ENCODE measurements at regions not wholly inside any gene's neighbourhood (a gene's known extent, or its start where the extent isn't known, plus 50 kb on each side); places are given as distances from the start of the nearest gene placed in this dataset.

DNA sequence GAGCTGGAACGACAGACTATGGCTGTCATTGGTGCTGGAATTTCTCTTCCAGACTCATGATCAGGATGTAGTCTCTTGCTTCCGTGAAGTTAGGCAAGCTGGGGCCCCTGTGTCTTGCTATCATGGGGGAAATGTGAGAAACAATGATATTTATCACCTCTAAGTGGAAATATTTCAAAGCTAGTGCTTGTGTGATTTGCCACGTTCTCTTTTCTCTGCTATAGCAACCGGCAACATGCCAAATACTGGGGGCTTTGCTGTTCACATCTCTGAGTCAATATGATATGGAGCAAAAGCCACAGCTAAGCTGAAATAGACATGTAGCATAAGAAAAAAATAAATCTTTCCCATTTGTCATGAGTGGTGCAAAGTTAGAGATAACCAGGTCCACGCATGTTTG lies 668.2 kb upstream of the IGFBP3 start:
- TF ChIP-seq, protein P1, sequence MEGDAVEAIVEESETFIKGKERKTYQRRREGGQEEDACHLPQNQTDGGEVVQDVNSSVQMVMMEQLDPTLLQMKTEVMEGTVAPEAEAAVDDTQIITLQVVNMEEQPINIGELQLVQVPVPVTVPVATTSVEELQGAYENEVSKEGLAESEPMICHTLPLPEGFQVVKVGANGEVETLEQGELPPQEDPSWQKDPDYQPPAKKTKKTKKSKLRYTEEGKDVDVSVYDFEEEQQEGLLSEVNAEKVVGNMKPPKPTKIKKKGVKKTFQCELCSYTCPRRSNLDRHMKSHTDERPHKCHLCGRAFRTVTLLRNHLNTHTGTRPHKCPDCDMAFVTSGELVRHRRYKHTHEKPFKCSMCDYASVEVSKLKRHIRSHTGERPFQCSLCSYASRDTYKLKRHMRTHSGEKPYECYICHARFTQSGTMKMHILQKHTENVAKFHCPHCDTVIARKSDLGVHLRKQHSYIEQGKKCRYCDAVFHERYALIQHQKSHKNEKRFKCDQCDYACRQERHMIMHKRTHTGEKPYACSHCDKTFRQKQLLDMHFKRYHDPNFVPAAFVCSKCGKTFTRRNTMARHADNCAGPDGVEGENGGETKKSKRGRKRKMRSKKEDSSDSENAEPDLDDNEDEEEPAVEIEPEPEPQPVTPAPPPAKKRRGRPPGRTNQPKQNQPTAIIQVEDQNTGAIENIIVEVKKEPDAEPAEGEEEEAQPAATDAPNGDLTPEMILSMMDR (IDR thresholded peaks at IDR 0.05), result no peak

DNA sequence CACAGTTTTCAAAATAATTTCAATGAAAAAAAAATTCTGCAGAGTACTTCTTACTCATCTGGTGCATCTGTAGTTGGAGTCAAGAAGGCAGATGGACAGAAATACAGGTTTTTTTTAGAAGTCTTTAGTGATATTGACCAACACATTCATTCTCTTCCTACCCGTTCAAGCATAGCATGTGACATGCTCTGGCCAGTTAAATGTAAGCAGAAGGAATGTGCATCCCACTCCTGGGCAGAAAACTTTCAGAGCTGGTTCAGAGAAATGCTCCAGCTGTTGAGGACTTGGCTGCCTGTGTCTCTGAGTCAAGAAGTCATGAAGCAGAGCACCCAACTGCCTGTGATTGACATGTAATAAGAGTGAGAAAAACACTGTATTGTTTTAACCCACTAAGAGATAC lies 665.3 kb upstream of the IGFBP3 start:
- TF ChIP-seq, protein P1 (IDR thresholded peaks at IDR 0.05), result no peak

DNA sequence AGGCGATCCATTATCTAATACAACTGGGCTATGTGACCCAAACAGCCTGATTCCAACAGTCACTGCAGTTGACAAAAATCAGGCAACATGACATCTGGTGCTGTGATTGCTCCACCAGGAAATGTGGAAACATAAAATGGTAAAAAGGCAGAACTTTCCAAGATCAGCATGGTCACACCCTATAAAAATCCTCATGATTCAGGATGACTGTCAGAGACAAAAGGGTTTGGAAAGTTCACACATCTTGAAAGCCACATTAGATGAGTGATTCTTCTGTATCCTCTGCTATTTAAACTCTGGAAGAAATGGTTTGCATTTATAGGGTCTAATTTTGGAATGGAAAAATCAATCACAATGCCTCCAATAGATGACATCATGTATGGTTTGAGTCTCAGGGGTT lies 662.6 kb upstream of the IGFBP3 start:
- TF ChIP-seq, protein P1 (IDR thresholded peaks at IDR 0.05), result no peak

DNA sequence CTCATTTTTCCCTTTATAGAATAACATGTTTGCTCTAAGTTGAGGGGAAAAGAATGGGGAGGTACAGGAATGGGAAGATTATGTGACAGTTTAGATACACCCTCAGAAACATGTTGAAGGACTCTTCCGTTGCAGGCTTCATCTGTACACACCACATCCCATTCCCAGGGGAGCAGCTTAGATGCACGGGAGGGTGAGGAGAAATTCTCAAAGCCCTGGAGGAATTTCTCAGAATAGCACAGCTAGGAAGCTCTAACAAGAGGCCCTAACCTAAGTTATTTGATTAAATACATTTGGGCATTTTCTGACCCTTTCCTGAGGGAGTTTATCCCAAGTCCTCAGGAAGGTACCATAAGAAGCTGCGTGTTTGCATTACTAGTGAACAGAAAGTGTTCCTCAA lies 660.2 kb upstream of the IGFBP3 start:
- TF ChIP-seq, protein P1 (IDR thresholded peaks at IDR 0.05), result no peak

DNA sequence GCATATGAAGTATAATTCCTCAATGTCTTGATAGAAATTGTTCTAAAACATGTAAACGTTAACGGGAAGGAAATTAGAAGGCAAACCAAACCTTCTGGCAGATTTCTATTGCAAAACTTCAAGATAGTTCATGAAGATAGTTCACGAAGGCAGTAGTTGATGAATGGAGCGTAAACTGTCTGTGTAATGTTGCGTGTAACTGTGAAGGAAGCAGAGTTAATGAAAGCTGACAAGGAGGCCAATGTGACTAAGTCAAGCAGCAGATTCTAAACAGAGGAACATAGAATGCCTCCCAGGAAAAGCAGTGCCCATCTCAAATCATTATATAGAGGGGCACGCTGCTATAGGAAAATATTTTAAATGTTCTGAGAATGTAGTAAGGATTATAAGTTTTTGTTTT lies 659.7 kb upstream of the IGFBP3 start:
- TF ChIP-seq, protein P1 (IDR thresholded peaks at IDR 0.05), result no peak

DNA sequence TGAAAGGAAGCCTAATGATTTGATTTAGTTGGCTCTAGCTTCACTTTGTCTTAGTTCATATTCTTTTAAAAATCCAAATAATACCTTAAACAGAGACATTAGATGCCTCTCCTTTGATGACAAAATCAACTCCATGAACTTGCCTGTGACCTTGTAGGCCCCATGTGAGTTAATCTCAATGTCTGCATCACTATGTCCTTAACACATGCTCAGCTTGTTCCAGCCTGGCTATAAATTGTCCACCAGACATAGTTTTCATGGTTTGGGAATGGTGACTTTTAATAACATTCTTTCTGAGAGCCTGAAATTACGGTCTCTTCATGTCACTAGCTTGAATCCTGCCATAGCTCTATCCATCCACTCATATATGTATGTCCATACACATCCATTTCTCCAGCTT lies 656.3 kb upstream of the IGFBP3 start:
- TF ChIP-seq, protein P1 (IDR thresholded peaks at IDR 0.05), result no peak

DNA sequence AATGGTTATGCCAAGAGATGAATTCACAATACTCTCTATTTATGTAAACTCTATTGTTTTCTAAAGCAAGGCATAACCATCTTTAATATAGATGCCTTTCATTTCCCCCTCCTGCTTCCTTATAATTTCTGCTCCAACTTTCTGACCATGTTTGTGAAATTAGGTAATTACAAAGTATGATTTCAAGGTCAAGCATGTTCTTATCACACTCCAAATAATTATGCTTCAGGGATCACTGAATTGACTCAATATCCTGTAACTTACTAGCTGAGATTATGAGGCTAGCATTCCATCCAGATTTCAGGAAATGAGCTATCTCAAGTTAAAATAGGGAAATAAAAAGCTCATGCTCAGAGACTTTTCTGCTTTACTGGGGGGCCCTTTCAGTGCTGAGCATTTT lies 655.9 kb upstream of the IGFBP3 start:
- TF ChIP-seq, protein P1 (IDR thresholded peaks at IDR 0.05), result no peak

DNA sequence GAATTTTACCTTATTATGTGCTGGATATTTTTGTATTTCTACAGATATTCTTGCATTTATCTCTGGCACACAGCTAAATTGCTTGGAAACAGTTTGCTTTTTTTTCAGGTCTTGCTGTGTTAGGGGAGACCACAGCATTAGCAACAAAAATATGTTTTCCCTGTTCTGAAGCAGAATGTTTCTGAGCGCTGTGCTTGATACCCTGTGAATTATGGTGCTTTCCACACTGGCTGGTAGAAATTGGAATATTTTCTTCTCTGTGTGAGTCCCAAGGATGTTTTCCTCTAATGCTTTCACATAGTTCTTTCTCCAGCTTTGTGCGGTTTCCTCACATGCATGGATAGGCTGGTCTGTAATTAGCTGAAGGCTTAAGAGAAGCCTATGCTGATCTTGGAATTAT lies 651.6 kb upstream of the IGFBP3 start:
- TF ChIP-seq, protein P1 (IDR thresholded peaks at IDR 0.05), result no peak

Measured in LNCAP (cell line).